HG03457 (cell line): ENCODE measurements at regions not wholly inside any gene's neighbourhood (a gene's known extent, or its start where the extent isn't known, plus 50 kb on each side); places are given as distances from the start of the nearest gene placed in this dataset.

Experiments used
- ATAC-seq: cut with Tn5 transposase; IDR thresholded peaks from one replicate; pipeline ENCODE4 v1.9.1; 2021; ENCODE audit warnings: moderate number of reproducible peaks; ENCODE audit not compliant: unreplicated experiment

DNA sequence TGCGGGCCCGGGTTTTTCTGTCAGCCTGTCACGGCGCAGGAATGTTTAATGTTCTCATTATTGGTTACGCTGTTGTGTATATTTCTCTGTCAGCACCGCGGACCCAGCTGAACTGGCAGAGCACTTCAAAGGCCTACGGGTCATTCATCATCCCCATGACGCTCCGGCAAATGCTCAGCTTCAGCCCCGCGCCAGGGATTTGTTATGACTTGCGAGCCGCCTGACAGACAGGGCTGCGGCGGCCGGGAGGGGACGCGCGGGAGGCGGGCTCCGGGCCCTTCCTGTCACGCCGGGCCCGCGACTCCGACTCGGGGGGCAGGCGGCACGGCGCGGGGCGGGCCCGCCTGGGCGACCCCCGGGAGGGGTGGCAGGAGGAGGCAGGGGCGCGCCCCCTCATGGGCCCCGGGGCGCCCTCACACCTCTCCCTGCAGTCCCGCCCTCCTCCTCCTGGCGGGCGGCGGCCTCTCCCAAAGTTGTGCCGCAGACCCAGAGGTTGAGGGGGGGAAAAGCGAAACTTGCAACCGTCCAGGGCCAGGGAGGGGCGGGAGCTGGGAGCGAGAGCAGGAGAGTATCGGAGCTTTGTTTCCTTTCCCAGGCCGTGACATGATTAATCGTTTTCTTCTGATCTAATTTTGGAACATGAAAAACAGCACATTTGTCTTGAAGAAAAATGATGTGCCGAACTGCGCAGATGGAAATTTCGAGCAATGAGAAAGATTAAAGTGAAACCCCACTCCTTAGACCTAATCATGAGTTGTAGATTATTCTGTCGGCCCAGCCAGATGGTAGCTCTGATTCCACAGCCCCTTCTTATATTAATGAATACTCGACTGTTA is 59.3 kb upstream of the COMTD1 start:
- ATAC-seq: no peak

DNA sequence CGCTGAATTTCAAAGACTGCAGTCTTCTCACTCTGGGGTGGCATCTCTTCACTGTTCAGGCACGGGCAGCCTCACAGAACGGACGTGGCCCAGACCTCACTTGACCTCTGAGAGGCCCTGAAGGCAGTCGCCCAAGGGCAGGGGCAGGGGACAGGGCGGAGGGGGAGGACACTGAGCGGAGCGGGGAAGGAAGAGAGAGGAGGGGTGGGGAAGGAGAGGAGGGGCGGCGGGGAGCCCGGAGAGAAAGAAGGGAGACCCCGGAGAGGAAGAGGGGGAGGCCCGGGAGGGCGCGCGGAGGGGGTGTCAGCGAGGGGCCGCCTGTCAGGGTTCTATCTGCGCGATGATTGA is 58.7 kb upstream of the COMTD1 start:
- no peak for ATAC-seq

DNA sequence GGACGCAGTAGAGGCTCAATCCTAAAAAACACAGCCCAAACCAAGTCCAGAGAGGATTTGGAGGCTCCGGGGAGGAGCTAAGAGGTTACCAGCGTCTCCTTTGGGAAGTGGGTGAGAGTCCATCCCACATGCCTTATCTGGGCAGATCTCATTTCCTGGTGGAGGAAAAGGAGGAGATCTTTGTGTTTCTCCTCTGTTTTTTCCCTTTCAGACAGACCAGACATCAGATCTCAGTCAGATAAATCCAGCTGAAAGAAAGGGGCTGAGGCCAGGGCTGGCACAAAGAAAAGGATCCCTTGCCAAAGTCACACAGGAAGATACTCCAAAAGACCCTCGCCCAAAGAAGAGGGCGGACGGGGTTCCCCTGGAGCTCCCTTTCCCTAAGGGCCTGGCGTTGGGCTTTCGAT is 58.3 kb upstream of the COMTD1 start:
- no peak for ATAC-seq

DNA sequence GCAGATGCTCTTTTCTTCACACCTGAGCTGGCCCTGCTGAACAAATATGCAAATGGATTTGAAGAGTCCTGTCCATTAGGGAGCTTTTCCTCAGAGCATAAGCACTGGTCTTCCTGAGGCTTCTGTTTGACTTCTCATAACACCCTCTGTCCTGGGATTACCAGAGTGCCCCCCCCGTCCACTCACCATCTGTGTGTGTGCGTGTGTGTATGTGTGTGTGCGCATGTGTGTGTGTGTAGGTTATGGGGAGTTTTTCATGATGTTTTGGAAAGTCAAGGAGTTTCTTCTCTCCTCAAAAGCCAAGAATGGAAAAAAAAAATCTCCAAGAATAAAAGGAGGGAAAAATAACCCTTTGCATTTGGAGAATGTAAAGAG is 57.7 kb upstream of the COMTD1 start:
- no peak for ATAC-seq

DNA sequence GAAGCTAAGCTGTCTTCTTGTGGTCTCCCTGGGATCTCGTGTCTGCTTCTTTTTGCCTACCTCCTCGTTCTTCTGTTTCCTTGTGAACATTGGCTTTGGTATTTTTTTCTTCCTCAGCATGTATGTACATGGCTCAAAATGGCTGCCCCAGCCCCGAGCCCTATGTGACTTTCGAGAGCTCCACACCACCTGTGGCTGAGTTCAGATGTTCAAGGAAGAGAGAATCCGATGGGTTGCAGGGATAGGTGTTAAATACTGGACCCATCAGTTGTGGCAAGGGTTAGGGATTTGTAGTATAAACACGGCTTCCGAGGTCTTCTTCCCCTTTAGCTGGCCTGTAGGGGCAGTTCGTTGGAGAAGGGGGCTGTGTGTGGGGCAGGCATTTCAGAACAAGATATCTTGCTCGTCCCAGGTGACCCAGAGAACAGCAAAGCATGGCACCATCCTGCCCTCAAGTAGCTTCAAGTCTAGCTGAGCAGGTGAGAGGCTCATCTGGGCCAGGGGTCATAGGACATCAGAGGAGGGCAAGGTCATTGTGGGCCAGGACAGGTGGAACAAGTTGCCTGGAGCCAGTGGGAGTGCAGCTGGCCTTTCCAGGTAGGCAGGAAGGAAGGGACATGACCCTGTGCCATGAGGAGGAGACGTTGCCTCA is 57.2 kb upstream of the COMTD1 start:
- ATAC-seq: no peak

DNA sequence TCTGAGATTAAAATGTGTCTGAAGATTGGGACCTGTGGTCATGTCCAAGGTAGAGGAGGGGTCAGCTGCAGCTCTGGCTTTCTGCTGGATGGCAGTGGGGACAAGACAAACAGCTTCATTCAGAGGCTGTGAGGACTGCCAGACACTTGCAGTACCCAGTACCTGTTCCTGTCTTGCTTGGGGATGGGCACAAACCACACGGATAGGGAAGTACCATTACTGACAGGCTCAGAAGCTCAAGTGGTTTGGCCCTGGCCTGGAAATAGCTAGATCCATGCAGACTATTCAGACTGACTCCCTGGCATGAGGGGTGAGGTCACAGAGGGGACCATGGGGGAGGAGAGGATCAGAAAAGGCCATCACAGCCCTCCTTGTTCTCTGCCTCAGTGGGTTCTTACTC is 56.0 kb upstream of the COMTD1 start:
- no peak for ATAC-seq

DNA sequence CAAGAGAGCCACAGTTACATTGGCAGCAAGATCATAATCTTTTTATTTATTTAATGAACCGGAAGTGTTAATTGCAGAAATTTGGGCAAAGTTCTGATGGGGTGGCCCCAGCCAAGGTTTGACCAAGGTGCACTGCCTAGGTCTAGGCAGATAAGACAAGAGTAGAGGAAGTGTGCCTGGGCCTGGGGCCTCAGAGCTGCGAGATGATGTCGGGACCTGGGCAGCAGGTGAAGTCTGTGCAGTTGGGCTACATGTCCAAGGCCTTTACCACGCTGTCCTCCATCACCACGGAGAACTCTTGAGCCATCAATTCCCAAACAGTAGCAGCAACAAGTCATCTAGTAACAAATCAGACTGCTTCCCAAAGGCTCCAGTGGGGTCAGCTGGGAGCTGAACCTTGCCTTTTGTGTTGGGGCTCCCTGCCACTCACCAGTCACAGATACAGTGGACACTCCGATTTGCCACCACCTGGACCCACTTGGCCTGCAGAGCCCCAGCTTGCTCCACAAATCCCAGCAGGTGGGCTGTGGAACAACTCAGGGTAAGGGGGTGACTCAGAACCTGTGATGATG is 52.5 kb upstream of the COMTD1 start:
- ATAC-seq: no peak

DNA sequence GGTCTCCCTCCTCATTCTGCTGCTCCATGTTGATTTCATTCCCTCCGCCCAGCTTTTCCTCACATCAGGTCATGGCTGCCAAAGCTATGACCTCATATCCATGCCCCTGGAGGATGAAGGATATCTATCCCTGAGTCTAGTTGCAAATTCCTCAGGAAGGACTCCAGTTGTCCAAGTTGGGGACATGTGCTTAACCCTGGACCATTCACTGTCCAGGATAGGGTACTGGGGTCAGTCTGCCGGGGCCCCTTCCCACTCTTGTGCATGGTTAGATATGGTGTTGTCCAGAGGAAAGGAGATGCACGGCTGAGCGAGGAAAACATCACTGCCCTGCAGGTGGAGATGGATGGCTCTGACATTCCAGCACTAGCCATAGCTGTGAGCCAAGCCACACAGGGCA is 51.9 kb upstream of the COMTD1 start:
- ATAC-seq: no peak

DNA sequence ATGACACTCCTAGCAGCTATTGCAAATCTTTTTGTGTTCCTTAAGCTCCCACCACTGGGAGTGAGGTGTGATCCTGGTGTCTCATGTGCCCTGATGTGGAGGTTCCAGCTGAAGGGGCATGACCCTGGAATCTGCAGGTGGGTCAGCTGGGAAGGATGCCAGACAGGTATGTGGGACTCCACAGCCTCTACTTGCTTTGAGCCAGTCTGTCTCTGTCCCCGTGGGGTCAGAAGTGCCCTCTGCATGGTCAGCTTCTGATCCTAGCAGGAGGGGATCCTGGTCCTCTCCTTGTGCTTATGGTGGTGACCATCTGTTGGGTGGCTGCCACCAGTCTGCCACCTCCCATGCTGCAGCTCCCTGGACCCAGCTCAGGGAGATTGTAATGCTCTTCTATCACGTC is 51.1 kb upstream of the COMTD1 start:
- ATAC-seq: no peak
